ENCODE measurements at regions not wholly inside any gene's neighbourhood (a gene's known extent, or its start where the extent isn't known, plus 50 kb on each side); places are given as distances from the start of the nearest gene placed in this dataset.
A peak's percentile ranks its signal among the peaks of the same experiment; 100 is the strongest.

DNA sequence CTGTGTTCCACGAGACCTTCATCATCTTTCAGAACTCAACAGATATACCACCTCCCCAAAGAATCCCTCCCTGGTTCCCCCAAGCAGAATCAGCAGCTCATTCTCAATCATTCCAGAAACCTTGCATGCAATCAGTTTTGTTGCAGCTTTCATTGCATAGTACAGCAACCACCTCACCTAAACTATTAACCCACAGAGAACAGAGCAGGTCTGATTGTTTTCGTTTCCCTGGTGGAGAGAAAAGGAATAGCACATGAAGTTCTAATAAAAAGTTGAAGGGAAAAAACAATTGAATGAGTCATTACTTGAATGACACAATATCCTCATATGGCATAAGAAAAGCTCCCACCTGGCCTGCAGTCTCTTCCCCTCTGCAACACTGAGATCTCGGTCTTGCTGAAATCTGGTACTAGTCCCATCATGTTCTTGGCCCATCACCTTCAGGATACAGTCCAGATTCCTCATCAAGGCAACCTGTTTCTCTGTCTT, 147.1 kb upstream of the GDF10 start:
- TF ChIP-seq, protein P1, sequence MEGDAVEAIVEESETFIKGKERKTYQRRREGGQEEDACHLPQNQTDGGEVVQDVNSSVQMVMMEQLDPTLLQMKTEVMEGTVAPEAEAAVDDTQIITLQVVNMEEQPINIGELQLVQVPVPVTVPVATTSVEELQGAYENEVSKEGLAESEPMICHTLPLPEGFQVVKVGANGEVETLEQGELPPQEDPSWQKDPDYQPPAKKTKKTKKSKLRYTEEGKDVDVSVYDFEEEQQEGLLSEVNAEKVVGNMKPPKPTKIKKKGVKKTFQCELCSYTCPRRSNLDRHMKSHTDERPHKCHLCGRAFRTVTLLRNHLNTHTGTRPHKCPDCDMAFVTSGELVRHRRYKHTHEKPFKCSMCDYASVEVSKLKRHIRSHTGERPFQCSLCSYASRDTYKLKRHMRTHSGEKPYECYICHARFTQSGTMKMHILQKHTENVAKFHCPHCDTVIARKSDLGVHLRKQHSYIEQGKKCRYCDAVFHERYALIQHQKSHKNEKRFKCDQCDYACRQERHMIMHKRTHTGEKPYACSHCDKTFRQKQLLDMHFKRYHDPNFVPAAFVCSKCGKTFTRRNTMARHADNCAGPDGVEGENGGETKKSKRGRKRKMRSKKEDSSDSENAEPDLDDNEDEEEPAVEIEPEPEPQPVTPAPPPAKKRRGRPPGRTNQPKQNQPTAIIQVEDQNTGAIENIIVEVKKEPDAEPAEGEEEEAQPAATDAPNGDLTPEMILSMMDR (IDR thresholded peaks at IDR 0.05): peak in 4 of 5 experiments; percentile 13 to 26 (median 18)
- no peak for TF ChIP-seq POLR2A (IDR thresholded peaks at IDR 0.05)
- no peak for TF ChIP-seq POLR2AphosphoS5 (IDR thresholded peaks at IDR 0.05)
